B cell (primary cell): ENCODE measurements at regions not wholly inside any gene's neighbourhood (a gene's known extent, or its start where the extent isn't known, plus 50 kb on each side); places are given as distances from the start of the nearest gene placed in this dataset.

ENCODE experiments used
- EZH2 ChIP-seq: IDR thresholded peaks from 2 replicates; pipeline ENCODE4 v1.6.1; 2012; ENCODE audit warnings: borderline replicate concordance, low read depth, mild to moderate bottlenecking, moderate library complexity, low read length; ENCODE audit not compliant: insufficient read depth, poor library complexity, severe bottlenecking
- TF ChIP-seq, protein P1 (sequence below): fragments of 200-600 bp; IDR thresholded peaks from one replicate; pipeline ENCODE4 v1.8.0; 2022; ENCODE audit warnings: antibody characterized with exemption, mild to moderate bottlenecking

DNA sequence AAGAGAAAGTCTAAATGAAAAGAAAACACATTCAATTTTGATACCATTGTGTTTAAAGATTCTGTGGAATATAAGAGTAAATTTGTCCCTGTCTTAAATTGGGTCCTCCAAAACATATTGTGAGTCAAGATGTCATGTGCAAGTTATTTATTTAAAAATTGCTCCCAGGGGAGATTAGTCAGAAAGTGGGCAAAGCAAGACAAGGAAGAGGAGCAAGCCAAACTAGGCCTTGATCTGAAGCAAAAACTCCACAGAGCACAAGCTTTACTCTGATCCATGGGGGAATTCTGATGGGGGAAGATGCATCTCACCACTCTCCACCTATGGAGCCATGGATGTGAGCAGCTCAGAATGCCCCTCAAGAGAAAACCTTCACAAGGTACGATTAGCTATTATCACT, 342.8 kb upstream of the IL12A start:
- TF ChIP-seq, protein P1, sequence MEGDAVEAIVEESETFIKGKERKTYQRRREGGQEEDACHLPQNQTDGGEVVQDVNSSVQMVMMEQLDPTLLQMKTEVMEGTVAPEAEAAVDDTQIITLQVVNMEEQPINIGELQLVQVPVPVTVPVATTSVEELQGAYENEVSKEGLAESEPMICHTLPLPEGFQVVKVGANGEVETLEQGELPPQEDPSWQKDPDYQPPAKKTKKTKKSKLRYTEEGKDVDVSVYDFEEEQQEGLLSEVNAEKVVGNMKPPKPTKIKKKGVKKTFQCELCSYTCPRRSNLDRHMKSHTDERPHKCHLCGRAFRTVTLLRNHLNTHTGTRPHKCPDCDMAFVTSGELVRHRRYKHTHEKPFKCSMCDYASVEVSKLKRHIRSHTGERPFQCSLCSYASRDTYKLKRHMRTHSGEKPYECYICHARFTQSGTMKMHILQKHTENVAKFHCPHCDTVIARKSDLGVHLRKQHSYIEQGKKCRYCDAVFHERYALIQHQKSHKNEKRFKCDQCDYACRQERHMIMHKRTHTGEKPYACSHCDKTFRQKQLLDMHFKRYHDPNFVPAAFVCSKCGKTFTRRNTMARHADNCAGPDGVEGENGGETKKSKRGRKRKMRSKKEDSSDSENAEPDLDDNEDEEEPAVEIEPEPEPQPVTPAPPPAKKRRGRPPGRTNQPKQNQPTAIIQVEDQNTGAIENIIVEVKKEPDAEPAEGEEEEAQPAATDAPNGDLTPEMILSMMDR, result no peak
- no peak for TF ChIP-seq EZH2
